ENCODE measurements at regions not wholly inside any gene's neighbourhood (a gene's known extent, or its start where the extent isn't known, plus 50 kb on each side); places are given as distances from the start of the nearest gene placed in this dataset.
A peak's percentile ranks its signal among the peaks of the same experiment; 100 is the strongest.
"Not testable (repeated sequence)": the region's sequence is repeated elsewhere in the genome, so short reads cannot be mapped to it uniquely, and the experiment has no call there.

GRCh38 chr16:60013076-60013475 lies 1279.0 kb upstream of the GOT2 start:
- no peak for DNase-seq (ENCODE audit: low read depth in 2 of 2)

- no peak for DNase-seq (ENCODE audit: low read depth in 2 of 2)
These were observed 1267.4 kb upstream of the GOT2 start for GRCh38 chr16:60001523-60001922.

- no peak for DNase-seq (ENCODE audit: low read depth in 2 of 2)
These were observed 1263.6 kb upstream of the GOT2 start for GRCh38 chr16:59997706-59998105.

GRCh38 chr16:59993101-59993500 lies 1259.0 kb upstream of the GOT2 start:
- DNase-seq (ENCODE audit: low read depth in 2 of 2), result no peak

GRCh38 chr16:59991171-59991570 lies 1257.1 kb upstream of the GOT2 start:
- DNase-seq (ENCODE audit: low read depth in 2 of 2), result no peak

- no peak for DNase-seq (ENCODE audit: low read depth in 2 of 2)
These were observed 1254.5 kb upstream of the GOT2 start for GRCh38 chr16:59988591-59988990.

- no peak for DNase-seq (ENCODE audit: low read depth in 2 of 2)
These were observed 1241.8 kb upstream of the GOT2 start for GRCh38 chr16:59975953-59976352.

GRCh38 chr16:59973966-59974365 lies 1239.8 kb upstream of the GOT2 start:
- no peak for DNase-seq (ENCODE audit: low read depth in 2 of 2)

GRCh38 chr16:59971264-59971663 lies 1237.1 kb upstream of the GOT2 start:
- DNase-seq (ENCODE audit: low read depth in 2 of 2), result no peak

GRCh38 chr16:59964232-59964924 lies 1230.3 kb upstream of the GOT2 start:
- no peak for DNase-seq (ENCODE audit: low read depth in 2 of 2)

- DNase-seq (ENCODE audit: low read depth in 2 of 2), result no peak
These were observed 1225.2 kb upstream of the GOT2 start for GRCh38 chr16:59959311-59959710.

GRCh38 chr16:59950431-59950830 lies 1216.3 kb upstream of the GOT2 start:
- no peak for DNase-seq (ENCODE audit: low read depth in 2 of 2)

GRCh38 chr16:59944041-59944440 lies 1209.9 kb upstream of the GOT2 start:
- not testable (repeated sequence) for DNase-seq (ENCODE audit: low read depth in 2 of 2)

GRCh38 chr16:59941594-59941993 lies 1207.5 kb upstream of the GOT2 start:
- DNase-seq (ENCODE audit: low read depth in 2 of 2), result no peak

- no peak for DNase-seq (ENCODE audit: low read depth in 2 of 2)
These were observed 1185.9 kb upstream of the GOT2 start for GRCh38 chr16:59920054-59920453.

- no peak for DNase-seq (ENCODE audit: low read depth in 2 of 2)
These were observed 1179.5 kb upstream of the GOT2 start for GRCh38 chr16:59913666-59914065.

GRCh38 chr16:59909262-59909661 lies 1175.1 kb upstream of the GOT2 start:
- peak in 1 of 2 experiments; percentile 4 for DNase-seq (ENCODE audit: low read depth in 2 of 2)

GRCh38 chr16:59907611-59908010 lies 1173.5 kb upstream of the GOT2 start:
- DNase-seq (ENCODE audit: low read depth in 2 of 2), result no peak

- DNase-seq (ENCODE audit: low read depth in 2 of 2), result peak; percentile 40
These were observed 1171.5 kb upstream of the GOT2 start for GRCh38 chr16:59905606-59906005.

GRCh38 chr16:59905131-59905530 lies 1171.0 kb upstream of the GOT2 start:
- no peak for DNase-seq (ENCODE audit: low read depth in 2 of 2)

GRCh38 chr16:59899940-59900339 lies 1165.8 kb upstream of the GOT2 start:
- no peak for DNase-seq (ENCODE audit: low read depth in 2 of 2)

- DNase-seq (ENCODE audit: low read depth in 2 of 2), result no peak
These were observed 1158.3 kb upstream of the GOT2 start for GRCh38 chr16:59892376-59892775.

- DNase-seq (ENCODE audit: low read depth in 2 of 2), result no peak
These were observed 1153.7 kb upstream of the GOT2 start for GRCh38 chr16:59887856-59888255.

GRCh38 chr16:59886021-59886420 lies 1151.9 kb upstream of the GOT2 start:
- DNase-seq (ENCODE audit: low read depth in 2 of 2), result peak; percentile 80

All from fibroblast of skin of left biceps (primary cell).